SU-DHL-6 (cell line): ENCODE measurements at regions not wholly inside any gene's neighbourhood (a gene's known extent, or its start where the extent isn't known, plus 50 kb on each side); places are given as distances from the start of the nearest gene placed in this dataset.

ENCODE experiments used
- CTCF ChIP-seq: fragments of 200-600 bp; sonication (generic); IDR thresholded peaks from one replicate; pipeline ENCODE4 v1.5.1; 2017; ENCODE audit warnings: antibody characterized with exemption, mild to moderate bottlenecking, low read length, moderate library complexity; ENCODE audit not compliant: insufficient read depth, poor library complexity, severe bottlenecking
- EZH2phosphoT487 ChIP-seq: fragments of 200-600 bp; sonication (generic), shearing (Covaris generic); conservative IDR thresholded peaks from 2 replicates; pipeline ENCODE4 v1.6.1; 2018; ENCODE audit warnings: mild to moderate bottlenecking, antibody characterized with exemption, low read length, moderate library complexity, mixed read lengths

GRCh38 chr2:196453613-196454047 lies 185.9 kb upstream of the CCDC150 start:
- peak; percentile 60 for TF ChIP-seq CTCF
- no peak for TF ChIP-seq EZH2phosphoT487
